ENCODE measurements at regions not wholly inside any gene's neighbourhood (a gene's known extent, or its start where the extent isn't known, plus 50 kb on each side); places are given as distances from the start of the nearest gene placed in this dataset.

DNA sequence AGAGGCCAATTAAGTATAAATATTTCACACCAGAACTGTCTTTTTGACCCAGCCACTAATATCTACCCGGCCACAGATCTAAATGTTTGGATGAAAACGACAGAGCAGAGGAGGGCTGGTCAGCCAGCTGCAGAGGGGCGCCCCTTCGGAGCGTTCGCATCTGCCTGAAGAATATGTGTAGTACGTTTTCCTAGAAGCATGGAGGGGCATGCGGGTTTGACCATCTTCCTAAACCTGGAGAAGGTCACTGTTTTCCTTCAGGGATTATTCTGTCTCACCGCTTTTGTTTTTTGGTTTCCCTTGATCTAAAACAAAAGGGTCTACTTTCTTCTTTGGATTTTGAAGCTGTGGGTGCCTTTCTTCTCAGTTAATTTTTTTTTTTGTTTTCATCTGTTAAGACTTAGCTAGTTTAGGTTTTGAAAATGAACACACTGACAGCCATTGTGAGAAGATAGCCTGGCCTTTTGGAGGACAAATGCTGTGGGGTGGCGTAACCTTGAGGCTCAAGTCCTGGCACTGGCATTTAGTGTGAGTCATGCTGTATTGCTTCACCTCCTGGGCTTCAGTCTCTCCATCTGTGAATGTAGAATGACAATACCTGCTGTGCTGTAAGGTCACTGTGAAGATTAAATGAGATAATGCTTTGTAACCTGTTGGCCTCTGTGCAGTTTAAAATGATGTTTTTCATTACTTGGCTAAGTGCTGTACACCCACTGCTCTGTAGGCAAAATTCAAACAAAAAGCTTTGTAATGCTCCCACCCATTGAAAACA is 74.1 kb upstream of the IRF2BP2 start:
- TF ChIP-seq, protein P1, sequence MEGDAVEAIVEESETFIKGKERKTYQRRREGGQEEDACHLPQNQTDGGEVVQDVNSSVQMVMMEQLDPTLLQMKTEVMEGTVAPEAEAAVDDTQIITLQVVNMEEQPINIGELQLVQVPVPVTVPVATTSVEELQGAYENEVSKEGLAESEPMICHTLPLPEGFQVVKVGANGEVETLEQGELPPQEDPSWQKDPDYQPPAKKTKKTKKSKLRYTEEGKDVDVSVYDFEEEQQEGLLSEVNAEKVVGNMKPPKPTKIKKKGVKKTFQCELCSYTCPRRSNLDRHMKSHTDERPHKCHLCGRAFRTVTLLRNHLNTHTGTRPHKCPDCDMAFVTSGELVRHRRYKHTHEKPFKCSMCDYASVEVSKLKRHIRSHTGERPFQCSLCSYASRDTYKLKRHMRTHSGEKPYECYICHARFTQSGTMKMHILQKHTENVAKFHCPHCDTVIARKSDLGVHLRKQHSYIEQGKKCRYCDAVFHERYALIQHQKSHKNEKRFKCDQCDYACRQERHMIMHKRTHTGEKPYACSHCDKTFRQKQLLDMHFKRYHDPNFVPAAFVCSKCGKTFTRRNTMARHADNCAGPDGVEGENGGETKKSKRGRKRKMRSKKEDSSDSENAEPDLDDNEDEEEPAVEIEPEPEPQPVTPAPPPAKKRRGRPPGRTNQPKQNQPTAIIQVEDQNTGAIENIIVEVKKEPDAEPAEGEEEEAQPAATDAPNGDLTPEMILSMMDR (IDR thresholded peaks at IDR 0.05): no peak
- no peak for DNase-seq (ENCODE audit: low spot score)

DNA sequence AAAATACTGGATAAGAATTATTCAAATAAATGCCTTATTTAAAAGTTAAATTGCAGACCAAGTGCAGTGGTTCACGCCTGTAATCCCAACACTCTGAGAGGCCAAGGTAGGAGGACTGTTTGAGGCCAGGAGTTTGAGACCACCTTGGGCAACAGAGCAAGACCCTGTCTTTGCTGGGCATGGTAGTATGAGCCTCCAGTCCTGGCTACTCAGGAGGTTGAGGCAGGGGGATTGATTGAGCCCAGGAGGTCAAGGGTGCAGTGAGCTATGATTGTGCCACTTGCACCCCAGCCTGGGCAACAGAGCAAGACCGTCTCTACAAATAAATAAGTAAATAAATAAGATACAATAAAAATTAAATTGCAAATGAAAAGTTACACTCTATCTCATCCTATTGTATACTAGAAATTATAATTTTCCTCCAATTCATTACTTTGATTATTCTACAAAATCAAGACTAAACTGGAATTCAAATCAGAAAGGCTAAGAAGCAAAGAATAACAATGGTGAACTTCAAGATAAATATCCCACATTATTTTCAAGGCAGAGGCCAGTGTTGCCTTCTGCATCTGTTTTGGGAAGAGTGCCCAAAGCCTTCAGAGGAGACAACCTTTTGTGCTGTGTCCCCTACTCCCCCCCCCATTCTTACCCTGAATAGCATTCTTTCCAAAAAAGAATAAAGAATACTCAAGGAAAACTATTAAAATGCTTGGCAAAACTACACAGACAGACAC is 73.3 kb upstream of the IRF2BP2 start:
- TF ChIP-seq, protein P1 (IDR thresholded peaks at IDR 0.05): no peak
- no peak for ATAC-seq (ENCODE audit: low FRiP score)

More for the DNA sequence above, 74.1 kb upstream of the IRF2BP2 start:
- ATAC-seq (ENCODE audit: low FRiP score): peak; percentile 95

DNA sequence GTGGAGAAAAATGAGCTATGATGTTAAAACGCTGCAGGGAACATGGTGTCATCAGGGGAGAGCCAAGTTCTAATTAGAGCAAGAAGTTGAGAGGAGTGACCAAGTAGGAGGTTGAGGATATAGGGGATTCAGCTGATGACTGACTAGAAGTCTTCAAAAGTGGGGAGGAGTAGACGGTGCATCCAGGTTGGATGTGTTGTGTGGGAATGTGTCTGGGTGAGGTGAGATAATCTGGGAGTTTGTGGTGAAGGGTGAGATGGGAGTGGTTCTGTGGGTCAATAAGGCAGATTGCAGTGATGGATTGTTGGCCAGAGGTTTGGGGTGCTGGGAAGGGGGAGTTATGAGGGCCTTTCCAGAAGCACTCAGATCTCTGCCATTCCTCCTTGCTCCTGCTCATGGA is 72.0 kb upstream of the IRF2BP2 start:
- TF ChIP-seq, protein P1 (IDR thresholded peaks at IDR 0.05): no peak
- ATAC-seq (ENCODE audit: low FRiP score): no peak
- no peak for DNase-seq (ENCODE audit: low spot score)

More for the DNA sequence above, 73.3 kb upstream of the IRF2BP2 start:
- no peak for DNase-seq (ENCODE audit: low spot score)

DNA sequence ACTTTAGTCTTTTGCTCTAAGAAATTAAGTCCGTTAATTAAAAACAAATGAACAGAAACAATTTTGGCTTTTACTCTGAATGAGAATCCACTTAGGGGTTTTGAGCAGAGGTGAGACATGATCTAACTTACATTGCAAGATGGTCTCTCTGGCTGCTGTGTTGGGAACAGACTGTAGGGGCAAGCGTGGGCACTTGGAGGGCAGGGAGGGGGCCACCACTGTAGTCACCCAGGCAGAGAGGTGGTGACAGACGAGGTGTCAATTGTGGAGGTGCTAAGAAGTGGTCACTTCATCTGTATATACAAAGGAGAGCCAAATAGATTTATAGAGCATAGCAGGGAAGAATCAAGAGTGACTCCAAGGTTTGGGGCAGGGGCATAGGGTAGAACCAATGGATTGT is 71.1 kb upstream of the IRF2BP2 start:
- DNase-seq (ENCODE audit: low spot score) (no peak), ATAC-seq (ENCODE audit: low FRiP score) (no peak)
- TF ChIP-seq, protein P1 (IDR thresholded peaks at IDR 0.05): no peak

DNA sequence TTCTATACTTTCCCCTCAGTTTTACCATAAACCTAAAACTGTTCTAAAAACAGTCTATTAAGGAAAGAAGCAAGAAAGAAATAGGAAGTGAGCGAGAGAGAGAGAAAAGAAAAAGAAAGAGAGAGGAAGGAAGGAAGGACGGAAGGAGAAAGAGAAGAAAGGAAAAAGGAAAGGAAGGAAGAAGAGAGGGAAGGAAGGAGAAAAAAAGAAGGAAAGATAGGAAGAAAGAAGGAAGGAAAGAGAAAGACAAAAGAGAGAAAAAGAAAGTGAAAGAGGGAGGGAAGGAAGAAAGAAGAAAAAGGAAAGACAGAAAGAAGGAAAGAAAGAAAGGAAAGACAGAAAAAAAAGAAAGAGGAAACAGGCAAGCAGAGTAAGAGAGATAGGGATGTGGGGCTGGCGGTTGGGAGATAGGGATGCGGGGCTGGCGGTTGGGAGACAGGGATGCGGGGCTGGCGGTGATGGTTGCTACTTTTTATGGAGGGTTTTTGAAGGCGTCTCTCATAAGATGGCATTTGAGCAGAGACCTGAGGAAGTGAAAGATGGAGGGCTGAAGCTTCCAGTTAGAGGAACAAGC is 70.4 kb upstream of the IRF2BP2 start:
- DNase-seq (ENCODE audit: low spot score) (no peak), ATAC-seq (ENCODE audit: low FRiP score) (no peak)
- TF ChIP-seq, protein P1 (IDR thresholded peaks at IDR 0.05): no peak

DNA sequence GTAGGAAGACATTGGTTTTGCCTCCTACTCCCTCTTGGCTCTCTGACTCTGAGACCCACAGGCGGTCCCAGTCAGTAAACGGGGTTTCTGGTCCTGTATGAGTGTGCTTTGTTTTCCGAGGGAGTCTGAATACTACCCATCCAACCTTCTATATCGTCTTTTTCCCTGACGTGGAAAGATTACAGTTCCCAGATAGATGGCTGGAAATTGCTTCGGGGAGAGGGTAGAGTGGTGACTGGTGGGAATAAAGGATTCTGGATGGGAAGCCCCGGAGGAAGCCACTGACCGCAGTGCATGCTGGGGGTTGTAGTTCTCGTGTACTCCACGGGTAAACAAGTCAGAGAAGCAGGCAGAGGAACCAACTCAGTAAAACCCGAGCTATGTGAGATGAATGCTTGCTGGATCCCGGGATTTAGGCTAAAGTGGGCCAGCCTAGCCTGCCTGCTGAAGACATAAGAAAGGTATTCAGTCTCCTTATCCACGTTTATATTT is 66.2 kb upstream of the IRF2BP2 start:
- TF ChIP-seq, protein P1 (IDR thresholded peaks at IDR 0.05): no peak
- ATAC-seq (ENCODE audit: low FRiP score) (peak; percentile 93), DNase-seq (ENCODE audit: low spot score) (peak; percentile 76)
